Heart left ventricle (tissue), 16 donors: ENCODE measurements at regions not wholly inside any gene's neighbourhood (a gene's known extent, or its start where the extent isn't known, plus 50 kb on each side); places are given as distances from the start of the nearest gene placed in this dataset.

Source experiments
- ATAC-seq, 4 donors: fragments of 200-7000 bp; cut with Tn5 transposase; one replicate each; pipeline ENCODE4 v1.9.1; 2020 to 2022; ENCODE audit warnings: moderate library complexity in 4 of 4, mild to moderate bottlenecking in 3 of 4, moderate number of reproducible peaks in 1 of 4
- DNase-seq, 5 donors: peaks; one replicate each; pipeline ENCODE4 v3.0.0-alpha.2; 2020
- H3K27ac ChIP-seq, 12 donors: fragments of 200-600 bp; sonication (generic) in 4 of 12; one replicate each; pipeline versions ENCODE4 v1.5.0 to v1.8.0; 2016 to 2022; ENCODE audit warnings: mild to moderate bottlenecking in 2 of 12
- H3K27me3 ChIP-seq, 9 donors: fragments of 200-600 bp; sonication (generic) in 2 of 9; one replicate each; pipeline versions ENCODE4 v1.5.1 to v1.8.0; 2016 to 2022; ENCODE audit warnings: mild to moderate bottlenecking in 3 of 9
- H3K36me3 ChIP-seq, 9 donors: fragments of 200-600 bp; sonication (generic) in 2 of 9; one replicate each; pipeline versions ENCODE4 v1.5.0 to v1.8.0; 2018 to 2022; ENCODE audit warnings: mild to moderate bottlenecking in 2 of 9
- H3K4me1 ChIP-seq, 12 donors: fragments of 200-600 bp; sonication (generic) in 4 of 12; one replicate each; pipeline versions ENCODE4 v1.5.0 to v1.8.0; 2016 to 2022; ENCODE audit warnings: mild to moderate bottlenecking in 3 of 12
- H3K4me3 ChIP-seq, 12 donors: fragments of 200-600 bp; sonication (generic) in 4 of 12; one replicate each; pipeline versions ENCODE4 v1.5.0 to v1.8.0; 2017 to 2022; ENCODE audit warnings: mild to moderate bottlenecking in 9 of 12, moderate library complexity in 4 of 12
- H3K9me3 ChIP-seq, 12 donors: fragments of 200-600 bp; sonication (generic) in 4 of 12; one replicate each; pipeline versions ENCODE4 v1.5.0 to v1.8.0; 2016 to 2022; ENCODE audit warnings: mild to moderate bottlenecking in 1 of 12
- CTCF ChIP-seq, 12 donors: fragments of 200-600 bp; sonication (generic) in 4 of 12; IDR thresholded peaks; one replicate each; pipeline versions ENCODE4 v1.5.0 to v1.8.0; 2018 to 2022; ENCODE audit warnings: antibody characterized with exemption in 12 of 12, mild to moderate bottlenecking in 5 of 12
- POLR2A ChIP-seq, 2 donors: fragments of 450-650 bp; IDR thresholded peaks; one replicate each; pipeline ENCODE4 v1.6.1; 2017; ENCODE audit warnings: antibody characterized with exemption in 2 of 2, mild to moderate bottlenecking in 2 of 2, moderate library complexity in 2 of 2
- WGBS, 4 donors: extraction: QIAGEN DNeasy Blood & Tissue Kit in 2 of 4; methylation state at CpG; one replicate each; pipeline versions ENCODE4 v1.1.5 to v1.1.7; 2013 to 2018; 5-methylcytosine and 5-hydroxymethylcytosine counted together
- intact Hi-C, 10 donors: fragments of 100-400 bp; cut with DNase I; formaldehyde crosslinking; loops; one replicate each; pipeline versions ENCODE4 v1.11.1 to v1.14.2; 2022
- donor health status: ischemic (EF 13 %, LVEDD 7.1; RV severe dilation, severe dysfunction).
- donor health status: healthy with polysubstance abuse.
- donor health status: DM: no; HTN: yes; CAD: no.
- donor health status: DM: no; HTN: no; CAD: no.
- donor health status: ischemic (EF 25% LVEDD 6.9; RV normal size, moderate dysfunction).
- donor health status: ischemic (EF 25% LVEDD 5.7; RV mildly dilated, moderate dysfunction).
- donor health status: healthy.
- donor health status: DM: yes; HTN: yes; CAD: no.
- donor health status: ischemic (EF 35%, LVEDD 5.7; RV mildly dilated, moderate dysfunction).
- donor health status: nonischemic (EF 11% LVEDD 7.7; RV severe dilation, severe dysfunction).
- donor health status: DM: yes; HTN: yes; CAD: no.
- donor health status: PGD.
- donor health status: ischemic (EF 29% LVEDD 5.4; RV normal size, mild dysfunction).
- donor health status: nonischemic (EF 23%, LVEDD 6.1; RV moderate dilation, normal function).

DNA sequence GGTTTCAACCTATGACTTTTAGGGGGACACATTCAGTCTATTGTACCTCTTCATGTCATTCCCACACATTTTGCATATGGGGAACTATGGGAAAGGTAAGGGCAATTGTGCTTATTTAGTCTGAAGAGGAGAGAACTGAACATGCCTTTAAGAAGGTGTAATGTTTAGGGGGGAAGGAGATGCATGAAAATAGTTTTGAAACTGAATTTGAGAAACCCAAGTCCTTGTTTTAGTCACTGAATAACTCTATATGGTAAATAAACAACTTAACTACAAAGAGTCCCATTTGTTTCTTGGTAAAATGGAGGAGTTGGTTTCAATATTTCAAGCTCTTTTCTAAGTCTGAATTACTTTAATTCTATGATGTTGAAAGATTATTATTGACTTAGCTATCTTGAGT, 166.1 kb downstream of the DNAJB9 start:
- intact Hi-C loops = no loop called here
- no peak for DNase-seq
- ATAC-seq = no peak
- TF ChIP-seq CTCF (IDR thresholded peaks at IDR 0.05) = no peak
- no peak for TF ChIP-seq POLR2A (IDR thresholded peaks at IDR 0.05)
- H3K4me1 ChIP-seq = no peaks in the 10 kb centered on the region
- H3K27me3 ChIP-seq = no peaks in the 10 kb centered on the region
- no peaks in the 10 kb centered on the region for H3K36me3 ChIP-seq
- H3K27ac ChIP-seq = no peak overlapping the region
- H3K4me3 ChIP-seq = no peak overlapping the region
- no peaks in the 10 kb centered on the region for H3K9me3 ChIP-seq

GRCh38 chr7:108736221-108736891, 166.7 kb downstream of the DNAJB9 start:
- no peak for TF ChIP-seq POLR2A (IDR thresholded peaks at IDR 0.05)
- TF ChIP-seq CTCF (IDR thresholded peaks at IDR 0.05) = no peak
- Histone ChIP-seq H3K27ac (no peak overlapping the region), H3K4me3 (no peak overlapping the region), H3K36me3 (no peaks in the 10 kb centered on the region), H3K9me3 (no peaks in the 10 kb centered on the region), H3K4me1 (no peaks in the 10 kb centered on the region), H3K27me3 (no peaks in the 10 kb centered on the region)
- intact Hi-C loops = no loop called here
- 66 to 94% (median 82%) methylated on average over 2 of the region's 2 CpGs for WGBS, 4 donors
- DNase-seq = no peak
- ATAC-seq = no peak

- ATAC-seq (no peak), DNase-seq (no peak)
- Histone ChIP-seq H3K9me3 (no peaks in the 10 kb centered on the region), H3K4me1 (no peaks in the 10 kb centered on the region), H3K27ac (no peak overlapping the region), H3K27me3 (no peaks in the 10 kb centered on the region), H3K36me3 (no peaks in the 10 kb centered on the region), H3K4me3 (no peak overlapping the region)
- intact Hi-C loops = no loop called here
- TF ChIP-seq POLR2A (IDR thresholded peaks at IDR 0.05) (no peak), CTCF (IDR thresholded peaks at IDR 0.05) (no peak)
- 62 to 80% (median 72%) methylated on average over 3 of the region's 3 CpGs for WGBS, 4 donors
These were observed 201.5 kb downstream of the DNAJB9 start for GRCh38 chr7:108770981-108771745.

- no peak overlapping the region for H3K4me3 ChIP-seq
- H3K27ac ChIP-seq = no peak overlapping the region
- intact Hi-C loops = no loop called here
- TF ChIP-seq CTCF (IDR thresholded peaks at IDR 0.05) = no peak
- no peak for TF ChIP-seq POLR2A (IDR thresholded peaks at IDR 0.05)
- H3K9me3 ChIP-seq = no peaks in the 10 kb centered on the region
- H3K4me1 ChIP-seq = no peaks in the 10 kb centered on the region
- no peaks in the 10 kb centered on the region for H3K36me3 ChIP-seq
- 67 to 76% (median 70%) methylated on average over 2 of the region's 2 CpGs for WGBS, 4 donors
- DNase-seq (no peak), ATAC-seq (no peak)
- no peaks in the 10 kb centered on the region for H3K27me3 ChIP-seq
These were observed 202.2 kb downstream of the DNAJB9 start for GRCh38 chr7:108771853-108772252.
